ENCODE measurements at regions not wholly inside any gene's neighbourhood (a gene's known extent, or its start where the extent isn't known, plus 50 kb on each side); places are given as distances from the start of the nearest gene placed in this dataset.
"Not testable (repeated sequence)": the region's sequence is repeated elsewhere in the genome, so short reads cannot be mapped to it uniquely, and the experiment has no call there.

GRCh38 chr21:15308333-15308732 is 243.5 kb upstream of the NRIP1 start:
- H3K4me3 ChIP-seq (ENCODE audit: low read length) = no peak overlapping the region
- no peak for TF ChIP-seq CTCF (conservative IDR thresholded peaks at IDR 0.05; ENCODE audit: low read length)
- no peak for DNase-seq (ENCODE audit: low read depth)

- TF ChIP-seq CTCF (conservative IDR thresholded peaks at IDR 0.05; ENCODE audit: low read length) = no peak
- no peak for DNase-seq (ENCODE audit: low read depth)
- no peak overlapping the region for H3K4me3 ChIP-seq (ENCODE audit: low read length)
Measured at GRCh38 chr21:15309022-15309590, 244.3 kb upstream of the NRIP1 start.

- TF ChIP-seq CTCF (conservative IDR thresholded peaks at IDR 0.05; ENCODE audit: low read length) = no peak
- DNase-seq (ENCODE audit: low read depth) = peak; percentile 16
- H3K4me3 ChIP-seq (ENCODE audit: low read length) = no peak overlapping the region
Measured at GRCh38 chr21:15309721-15310120, 244.9 kb upstream of the NRIP1 start.

- no peak overlapping the region for H3K4me3 ChIP-seq (ENCODE audit: low read length)
- no peak for TF ChIP-seq CTCF (conservative IDR thresholded peaks at IDR 0.05; ENCODE audit: low read length)
- DNase-seq (ENCODE audit: low read depth) = no peak
Measured at GRCh38 chr21:15311510-15311909, 246.7 kb upstream of the NRIP1 start.

GRCh38 chr21:15317034-15317433 is 252.2 kb upstream of the NRIP1 start:
- DNase-seq (ENCODE audit: low read depth) = not testable (repeated sequence)

GRCh38 chr21:15319727-15320126 is 254.9 kb upstream of the NRIP1 start:
- H3K4me3 ChIP-seq (ENCODE audit: low read length) = no peak overlapping the region
- DNase-seq (ENCODE audit: low read depth) = no peak
- no peak for TF ChIP-seq CTCF (conservative IDR thresholded peaks at IDR 0.05; ENCODE audit: low read length)

More at GRCh38 chr21:15317034-15317433, 252.2 kb upstream of the NRIP1 start:
- H3K4me3 ChIP-seq (ENCODE audit: low read length) = not testable (repeated sequence)

- DNase-seq (ENCODE audit: low read depth) = no peak
- H3K4me3 ChIP-seq (ENCODE audit: low read length) = no peak overlapping the region
- TF ChIP-seq CTCF (conservative IDR thresholded peaks at IDR 0.05; ENCODE audit: low read length) = no peak
Measured at GRCh38 chr21:15324542-15324941, 259.7 kb upstream of the NRIP1 start.
